HG03175 (cell line): ENCODE measurements at regions not wholly inside any gene's neighbourhood (a gene's known extent, or its start where the extent isn't known, plus 50 kb on each side); places are given as distances from the start of the nearest gene placed in this dataset.
"Not testable (repeated sequence)": the region's sequence is repeated elsewhere in the genome, so short reads cannot be mapped to it uniquely, and the experiment has no call there.

Experiments
- ATAC-seq: cut with Tn5 transposase; IDR thresholded peaks from one replicate; pipeline ENCODE4 v1.9.1; 2021; ENCODE audit warnings: mild to moderate bottlenecking, moderate library complexity; ENCODE audit not compliant: unreplicated experiment

DNA sequence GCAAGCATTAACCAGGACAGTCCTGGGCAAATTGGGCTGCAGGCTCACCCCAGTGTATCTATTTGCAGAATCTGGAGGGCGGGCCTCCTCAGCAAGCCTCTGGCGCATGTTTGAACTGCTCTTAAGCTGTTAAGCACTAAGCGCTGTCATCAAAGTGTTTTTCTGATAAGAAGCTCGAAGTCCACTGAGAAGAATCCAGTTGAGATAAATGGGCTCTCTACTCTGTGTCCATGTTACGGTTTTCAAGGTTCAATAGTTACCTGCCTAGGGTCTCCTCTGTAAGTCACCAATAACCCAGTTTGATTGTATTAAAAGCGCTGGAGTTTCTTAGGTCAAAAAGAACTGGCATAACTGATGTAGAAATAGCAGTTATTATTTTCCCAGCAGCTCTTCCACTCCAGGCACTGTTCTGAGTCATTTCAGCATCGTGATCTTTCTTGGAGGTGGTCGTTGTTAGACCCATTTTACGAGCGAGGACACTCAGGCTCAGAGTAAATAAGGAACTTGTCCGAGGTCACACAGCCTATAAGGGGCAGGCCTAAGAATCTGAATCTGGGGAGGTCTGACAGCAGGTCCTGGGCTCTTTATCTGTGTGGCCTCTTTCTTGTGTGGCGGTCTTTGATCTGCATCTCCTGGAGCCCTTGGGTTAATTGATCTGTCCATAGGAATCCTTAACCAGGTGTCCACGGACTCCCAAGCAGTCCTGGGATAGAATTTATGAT, 207.4 kb upstream of the ZNF217 start:
- ATAC-seq = no peak

DNA sequence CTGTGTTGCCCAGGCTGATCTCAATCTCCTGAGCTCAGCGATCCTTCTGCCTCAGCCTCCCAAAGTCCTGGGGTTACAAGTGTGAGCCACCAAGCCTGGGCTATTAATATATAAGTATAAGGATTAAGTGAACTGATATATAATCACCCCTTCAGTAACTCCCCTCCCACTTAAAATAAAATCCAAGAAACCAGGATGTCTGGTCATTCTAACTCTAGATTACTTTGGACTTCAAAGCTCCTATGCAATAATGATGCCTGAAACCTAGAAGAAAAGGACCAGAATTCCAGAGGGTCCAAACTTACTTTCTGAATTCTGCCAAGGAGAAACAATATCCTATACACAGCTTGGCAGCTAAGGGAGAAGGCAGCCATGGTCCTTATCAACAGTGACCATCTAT, 206.8 kb upstream of the ZNF217 start:
- no peak for ATAC-seq

DNA sequence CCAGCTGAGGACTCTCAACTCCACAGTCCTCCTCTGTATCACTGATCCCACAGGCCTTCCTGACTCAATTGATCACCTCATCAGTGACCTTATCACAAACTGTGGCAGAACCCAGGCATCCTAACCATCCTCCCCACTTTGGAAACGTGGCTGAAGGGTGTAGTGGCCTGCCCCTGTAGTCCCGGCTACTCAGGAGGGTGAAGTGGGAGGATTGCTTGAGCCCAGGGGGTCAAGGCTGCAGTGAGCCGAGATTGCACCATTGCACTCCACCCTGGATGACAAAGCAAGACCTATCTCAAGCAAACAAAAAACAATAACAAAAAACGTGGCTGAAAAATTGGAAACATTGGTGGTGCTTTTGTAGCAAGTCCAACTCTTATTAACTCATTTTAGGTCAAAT, 203.4 kb upstream of the ZNF217 start:
- no peak for ATAC-seq

DNA sequence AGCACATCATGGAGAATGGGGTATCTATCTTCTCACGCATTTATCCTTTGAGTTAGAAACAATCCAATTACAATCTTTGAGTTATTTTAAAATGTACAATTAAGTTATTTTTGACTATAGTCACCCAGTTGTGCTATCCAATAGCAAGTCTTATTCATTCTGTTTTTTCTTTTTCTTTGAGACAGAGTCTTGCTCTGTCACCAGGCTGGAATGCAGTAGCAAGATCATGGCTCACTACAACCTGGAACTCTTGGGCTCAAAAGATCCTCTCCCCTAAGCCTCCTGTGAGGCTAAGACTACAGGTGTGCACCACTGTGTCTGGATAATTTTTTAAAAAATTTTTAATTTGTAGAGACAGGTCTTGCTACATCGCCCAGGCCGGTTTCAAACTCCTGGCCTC, 201.5 kb upstream of the ZNF217 start:
- no peak for ATAC-seq

DNA sequence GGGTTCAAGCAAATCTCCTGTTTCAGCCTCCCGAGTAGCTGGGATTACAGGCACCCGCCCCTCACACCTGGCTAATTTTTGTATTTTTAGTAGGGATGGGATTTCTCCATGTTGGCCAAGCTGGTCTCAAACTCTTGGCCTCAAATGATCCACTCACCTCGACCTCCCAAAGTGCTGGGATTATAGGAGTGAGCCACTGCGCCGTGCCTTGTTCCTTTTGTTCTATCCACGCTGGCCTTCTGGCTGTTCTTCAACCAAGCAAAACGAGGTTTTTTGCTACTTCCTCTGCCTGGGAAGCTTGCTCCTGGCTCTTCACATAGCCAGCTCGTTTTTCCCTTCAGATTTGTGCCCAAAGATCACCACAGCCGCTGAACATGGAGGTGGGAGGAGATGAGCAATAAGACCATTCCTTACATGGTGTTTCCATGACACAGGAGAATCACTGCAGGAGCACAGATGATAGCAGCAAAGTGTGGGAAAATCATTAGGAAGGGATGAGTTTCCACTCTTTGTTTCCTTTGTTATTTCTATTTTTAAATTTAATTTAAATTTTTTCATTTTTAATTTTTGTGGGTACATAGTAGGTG, 201.0 kb upstream of the ZNF217 start:
- ATAC-seq = no peak

DNA sequence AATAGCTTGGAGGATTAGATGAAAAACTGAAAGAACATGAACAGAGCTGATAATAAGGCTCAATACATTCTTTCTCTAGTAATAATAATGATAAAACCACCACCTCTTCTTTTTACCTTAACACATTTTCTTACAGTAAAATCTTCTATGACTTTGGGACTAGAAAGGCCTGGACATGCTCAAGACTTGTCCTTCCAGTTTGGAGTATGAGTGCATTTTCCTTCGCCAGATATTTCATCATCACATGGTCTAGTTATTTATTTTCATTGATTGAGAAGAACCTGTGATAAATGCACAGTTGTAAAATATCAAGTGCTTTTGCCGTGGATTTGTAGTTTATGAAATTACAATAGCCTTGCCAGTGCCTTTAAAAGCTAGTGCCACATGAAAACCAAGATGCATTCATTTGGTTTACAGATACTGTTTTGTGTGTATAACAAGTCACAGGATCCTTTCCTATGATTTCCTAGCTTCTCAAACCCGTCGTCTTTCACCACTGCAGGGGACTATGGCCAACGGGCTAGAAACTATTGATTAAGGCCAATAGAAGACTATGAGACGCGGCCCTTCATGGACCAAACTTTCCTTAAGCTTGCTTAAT, 200.2 kb upstream of the ZNF217 start:
- ATAC-seq = no peak

DNA sequence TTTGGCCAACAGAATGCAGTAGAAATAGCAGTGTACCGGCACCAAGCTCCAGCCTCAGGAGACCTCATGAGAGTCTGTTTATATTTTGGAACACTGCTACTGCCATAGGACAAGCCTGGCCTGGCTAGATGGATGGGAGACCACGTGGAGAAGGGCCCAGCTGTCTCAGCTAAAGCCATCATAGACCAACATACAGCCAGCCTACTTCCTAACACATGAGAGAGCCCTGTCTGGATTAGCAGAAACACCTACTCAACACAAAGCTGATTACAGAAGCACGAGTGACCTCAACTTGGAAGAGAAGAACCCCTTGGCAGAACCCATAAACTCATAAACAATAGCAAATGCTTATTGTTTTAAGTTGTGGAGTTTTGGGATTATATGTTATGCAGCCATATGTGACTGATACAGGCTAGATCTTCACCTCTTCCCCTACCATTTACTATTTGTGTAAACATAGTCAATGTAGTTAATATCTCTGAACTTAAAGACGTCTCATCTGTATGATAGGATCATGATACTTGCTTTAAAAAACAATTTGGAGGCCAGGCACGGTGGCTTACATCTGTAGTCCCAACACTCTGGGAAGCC, 199.4 kb upstream of the ZNF217 start:
- no peak for ATAC-seq

DNA sequence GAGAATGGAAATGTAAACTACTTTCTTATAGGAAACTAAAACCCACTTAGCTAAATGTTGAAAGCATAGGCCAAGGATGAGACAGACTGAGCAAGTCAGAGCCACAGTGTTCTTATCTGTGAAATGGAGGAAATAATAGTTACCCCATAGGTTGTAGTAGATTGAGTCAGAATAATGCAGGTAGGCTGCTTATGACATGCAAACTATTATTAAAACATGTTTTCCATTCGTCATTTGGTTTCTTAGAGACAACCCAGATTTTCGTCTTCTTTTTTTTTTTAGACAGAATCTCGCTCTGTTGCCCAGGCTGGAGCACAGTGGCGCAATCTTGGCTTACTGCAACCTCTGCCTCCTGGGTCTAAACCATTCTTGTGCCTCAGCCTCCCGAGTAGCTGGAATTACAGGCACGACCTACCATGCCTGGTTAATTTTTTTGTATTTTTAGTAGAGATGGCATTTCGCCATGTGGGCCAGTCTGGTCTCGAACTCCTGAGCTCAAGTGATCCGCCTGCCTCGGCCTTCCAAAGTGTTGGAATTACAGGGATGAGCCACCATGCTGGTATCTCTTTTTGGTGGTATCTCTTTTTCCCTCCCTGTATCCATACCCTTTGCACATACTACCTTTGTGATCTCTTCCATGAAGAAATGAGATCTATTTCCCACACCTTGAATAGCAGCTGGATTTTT, 196.5 kb upstream of the ZNF217 start:
- ATAC-seq = no peak

DNA sequence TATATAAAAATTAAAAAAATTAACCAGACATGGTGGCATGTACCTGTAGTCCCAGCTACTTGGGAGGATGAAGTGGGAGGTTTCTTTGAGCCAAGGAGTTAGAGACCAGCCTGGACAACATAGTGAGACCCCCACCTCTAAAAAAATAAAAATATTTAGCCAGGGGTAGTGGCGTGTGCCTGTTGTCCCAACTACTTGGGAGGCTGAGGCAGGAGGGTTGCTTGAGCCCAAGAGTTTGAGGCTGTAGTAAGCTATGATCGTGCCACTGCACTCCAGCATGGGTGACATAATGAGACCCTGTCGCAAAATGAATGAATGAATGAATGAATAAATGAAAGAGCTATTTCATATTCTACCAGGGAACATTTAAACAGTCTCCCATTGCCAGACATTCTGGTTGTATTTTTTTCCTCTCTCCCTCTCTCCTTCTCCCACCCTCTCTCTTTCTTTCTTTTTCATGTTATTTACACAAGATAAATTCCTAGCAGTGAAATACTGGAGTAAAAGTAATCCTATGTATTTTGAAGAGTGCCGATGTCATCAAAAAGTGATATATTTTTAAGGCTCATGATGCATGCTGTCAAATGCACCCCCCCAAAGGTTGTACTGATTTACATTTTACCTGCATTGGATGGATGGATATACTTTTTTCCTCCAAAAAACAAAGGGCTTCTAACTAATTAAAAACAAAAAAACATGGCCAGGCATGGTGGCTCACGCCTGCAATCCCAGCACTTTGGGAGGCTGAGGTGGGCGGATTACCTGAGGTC, 194.8 kb upstream of the ZNF217 start:
- ATAC-seq = no peak

DNA sequence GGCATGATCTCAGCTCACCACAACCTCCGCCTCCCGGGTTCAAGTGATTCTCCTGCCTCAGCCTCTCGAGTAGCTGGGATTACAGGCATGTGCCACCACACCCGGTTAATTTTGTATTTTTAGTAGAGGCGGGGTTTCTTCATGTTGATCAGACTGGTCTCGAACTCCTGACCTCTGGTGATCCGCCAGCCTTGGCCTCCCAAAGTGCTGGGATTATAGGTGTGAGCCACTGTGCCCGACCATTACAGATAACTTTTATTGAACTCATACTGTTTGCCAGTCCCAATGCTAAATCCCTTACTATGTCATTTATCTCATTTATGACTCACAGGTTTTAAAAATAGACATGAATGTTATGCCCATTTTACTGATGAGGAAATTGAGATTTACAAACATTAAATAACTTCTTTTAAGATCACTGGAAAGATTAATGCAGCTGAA, 193.9 kb upstream of the ZNF217 start:
- ATAC-seq = not testable (repeated sequence)

DNA sequence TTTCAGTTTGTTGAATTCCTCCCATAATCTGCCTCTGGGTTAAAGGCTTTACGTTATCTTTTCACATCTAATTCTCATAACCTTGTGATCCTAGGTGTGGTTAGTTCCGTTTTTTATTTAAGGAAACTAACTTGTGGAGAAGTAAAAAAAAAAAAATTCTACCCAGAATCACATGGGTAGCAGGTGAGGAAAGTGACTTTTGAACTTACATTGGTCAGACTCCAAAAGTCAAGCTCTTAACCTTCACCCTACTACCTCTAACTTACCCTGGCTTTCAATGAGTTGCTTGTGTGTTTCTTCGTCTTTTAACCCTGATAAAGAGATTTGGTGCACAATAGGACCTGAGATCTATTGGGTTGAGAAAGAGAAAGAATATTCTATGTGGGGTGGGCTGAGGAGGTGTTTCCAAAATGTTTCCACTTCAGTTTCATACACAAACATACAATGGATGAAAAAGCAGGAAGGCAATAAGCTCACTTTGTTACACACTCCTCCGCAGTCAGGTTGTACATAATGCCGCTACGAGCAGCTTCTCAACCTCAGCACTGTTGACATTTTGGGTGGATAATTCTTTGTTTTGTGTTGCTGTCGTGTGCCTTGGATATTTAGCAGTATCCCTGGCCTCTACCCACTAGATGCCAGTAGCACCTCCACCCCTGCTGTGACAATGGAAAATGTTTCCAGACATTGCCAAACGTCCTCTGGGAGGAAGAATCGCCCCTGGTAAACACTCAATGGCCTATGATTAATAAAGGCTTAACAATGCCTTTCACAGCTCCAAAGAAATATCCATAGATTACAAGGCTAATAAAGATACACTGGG, 193.0 kb upstream of the ZNF217 start:
- no peak for ATAC-seq

DNA sequence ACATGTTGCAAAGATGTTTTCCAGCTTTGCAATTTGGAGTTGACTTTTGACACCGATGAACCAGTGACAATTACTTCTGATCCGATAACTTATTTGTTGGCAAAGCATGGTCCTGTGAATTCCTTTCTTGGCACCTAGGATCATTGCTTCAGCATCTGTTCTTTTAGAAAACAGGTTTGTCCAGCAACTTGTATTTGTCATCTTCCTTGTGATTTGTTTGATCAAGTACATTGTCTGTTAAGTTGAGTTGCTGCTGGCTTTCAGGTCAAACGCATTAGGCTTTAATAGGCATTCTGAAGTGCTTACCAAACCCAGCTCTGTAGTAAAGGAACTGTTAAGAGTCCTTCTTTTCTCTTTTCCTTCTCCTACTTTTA, 192.4 kb upstream of the ZNF217 start:
- ATAC-seq = no peak

DNA sequence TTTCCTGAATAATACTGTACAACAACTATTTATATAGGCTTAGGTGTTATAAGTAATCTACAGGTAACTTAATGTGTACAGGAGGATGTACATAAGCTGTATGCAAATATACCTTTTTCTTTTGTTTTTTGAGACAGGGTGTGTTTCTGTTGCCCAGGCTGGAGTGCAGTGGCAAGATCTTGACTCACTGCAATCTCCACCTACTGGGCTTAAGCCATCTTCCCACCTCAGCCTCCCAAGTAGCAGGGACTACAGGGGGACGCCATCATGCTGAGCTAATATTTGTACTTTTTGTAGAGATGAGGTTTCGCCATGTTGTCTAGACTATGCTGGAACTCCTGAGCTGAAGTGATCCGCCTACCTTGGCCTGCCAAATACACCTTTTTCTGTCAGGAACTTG, 191.7 kb upstream of the ZNF217 start:
- no peak for ATAC-seq

DNA sequence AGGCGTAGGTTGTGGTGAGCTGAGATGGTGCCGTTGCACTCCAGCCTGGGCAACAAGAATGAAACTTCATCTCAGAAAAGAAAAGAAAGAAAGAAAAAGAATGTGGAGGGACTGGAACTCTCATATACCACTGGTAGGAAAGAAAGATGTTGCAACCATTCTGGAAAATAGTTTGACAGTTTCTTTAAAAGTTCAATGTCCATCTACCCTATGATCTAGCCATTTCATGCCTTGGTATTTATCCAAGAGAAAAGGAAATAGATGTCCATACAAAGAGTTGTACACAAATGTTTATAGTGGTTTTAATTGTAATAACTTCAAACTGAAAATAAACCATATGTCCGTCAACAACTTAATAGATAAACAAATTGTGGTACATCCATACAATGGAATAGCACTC, 190.1 kb upstream of the ZNF217 start:
- ATAC-seq = no peak

DNA sequence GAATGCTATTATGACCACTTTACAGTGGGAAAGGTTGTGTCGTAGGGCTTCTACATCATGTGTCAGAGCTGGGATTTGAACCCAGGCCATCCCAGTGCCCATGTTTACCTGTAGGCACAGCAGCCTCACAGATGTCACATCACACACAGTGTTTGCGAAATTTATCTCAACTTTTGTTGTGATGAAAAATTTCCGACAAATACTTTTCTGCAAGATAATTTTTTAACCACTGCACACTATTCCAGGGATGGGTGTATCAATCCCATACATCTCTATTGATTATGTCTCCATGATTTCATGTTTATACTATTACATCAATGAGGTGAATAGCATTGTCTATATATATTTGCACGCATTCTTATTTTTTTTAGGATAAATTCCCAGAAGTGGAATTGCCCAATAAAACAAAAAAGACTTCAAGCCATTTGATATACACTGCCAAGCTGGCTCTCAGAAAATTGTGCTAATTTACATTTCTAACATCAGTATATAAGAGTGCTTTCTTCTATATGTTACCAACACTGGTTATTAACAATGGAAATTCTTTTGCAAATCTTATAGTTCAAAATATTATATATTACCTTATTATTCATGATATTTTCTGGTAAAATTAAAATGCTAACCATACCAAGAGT, 189.1 kb upstream of the ZNF217 start:
- ATAC-seq = no peak

DNA sequence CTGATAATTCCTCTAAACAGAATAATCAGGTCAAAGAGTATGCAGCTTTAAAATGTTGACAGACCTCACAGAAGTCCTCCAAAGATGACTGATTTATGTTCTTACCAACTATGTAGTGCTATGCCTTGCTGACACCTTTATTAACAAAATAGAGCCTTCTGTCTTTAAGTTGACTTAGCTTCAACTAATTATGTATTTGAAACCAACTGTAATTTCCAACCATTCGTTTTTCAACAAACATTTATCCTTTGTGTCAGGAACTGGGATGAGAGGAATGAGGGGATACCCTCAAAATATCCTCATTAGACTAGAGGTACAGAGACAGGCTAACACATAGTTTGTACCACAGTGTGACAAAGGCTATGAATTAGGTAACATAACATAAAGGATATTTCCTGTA, 186.2 kb upstream of the ZNF217 start:
- ATAC-seq = no peak

DNA sequence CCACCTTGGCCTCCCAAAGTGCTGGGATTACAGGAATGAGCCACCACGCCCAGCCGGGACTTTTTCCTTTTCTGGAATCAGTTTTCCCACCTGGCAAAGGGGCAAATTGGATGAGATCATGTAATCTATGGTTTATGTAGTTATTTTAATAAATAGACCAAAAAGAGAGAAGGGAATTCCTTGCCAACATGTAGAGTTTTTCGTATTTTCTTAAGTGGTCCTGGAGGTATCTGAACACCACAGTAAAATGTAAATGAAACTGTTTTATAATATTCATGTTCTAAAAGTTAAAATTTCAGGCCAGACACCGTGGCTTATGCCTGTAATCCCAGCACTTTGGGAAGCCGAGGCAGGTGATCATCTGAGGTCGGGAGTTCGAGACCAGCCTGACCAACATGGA, 185.1 kb upstream of the ZNF217 start:
- ATAC-seq = no peak

DNA sequence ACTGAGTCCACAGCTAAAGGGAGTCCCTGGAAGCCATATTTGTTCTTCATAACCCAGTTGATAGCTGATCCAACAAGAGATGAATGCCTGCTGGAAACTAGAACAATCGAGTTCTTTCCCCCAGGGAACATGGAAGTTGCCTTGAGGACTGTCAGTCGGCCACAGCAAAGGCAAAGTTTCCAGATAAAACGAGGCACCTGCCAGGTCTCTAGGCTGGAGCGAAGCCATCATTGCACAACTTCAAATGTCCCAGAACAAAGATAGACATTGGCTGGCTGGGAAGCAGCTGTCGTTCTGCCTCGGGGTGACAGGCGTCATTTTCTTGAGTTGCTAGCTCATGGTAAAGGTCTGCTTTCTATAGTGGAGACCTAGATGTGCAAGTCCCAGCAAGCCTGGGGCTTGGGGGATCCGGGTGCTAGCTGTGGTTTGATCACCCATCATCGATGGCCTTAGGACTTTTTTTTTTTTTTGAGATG, 184.4 kb upstream of the ZNF217 start:
- no peak for ATAC-seq

DNA sequence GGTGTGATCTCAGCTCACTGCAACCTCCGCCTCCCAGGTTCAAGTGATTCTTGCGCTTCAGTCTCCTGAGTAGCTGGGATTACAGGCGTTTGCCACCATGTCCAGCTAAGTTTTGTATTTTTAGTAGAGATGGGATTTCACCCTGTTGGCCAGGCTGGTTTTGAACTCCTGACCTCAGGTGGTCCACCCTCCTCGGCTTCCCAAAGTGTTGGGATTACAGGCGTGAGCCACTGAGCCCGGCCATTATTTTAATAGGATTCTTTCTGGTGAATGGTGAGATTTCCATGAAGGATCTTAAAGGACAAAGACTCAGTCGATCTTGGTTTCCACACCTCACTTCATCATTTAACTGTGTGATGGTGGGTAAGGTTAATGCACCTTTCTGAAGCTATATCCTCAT, 183.8 kb upstream of the ZNF217 start:
- ATAC-seq = not testable (repeated sequence)
